GM23338 (cell line): ENCODE measurements at regions not wholly inside any gene's neighbourhood (a gene's known extent, or its start where the extent isn't known, plus 50 kb on each side); places are given as distances from the start of the nearest gene placed in this dataset.

Source experiments
- ATAC-seq: fragments of 200-7000 bp; cut with Tn5 transposase; 3 replicates; pipeline ENCODE4 v1.9.1; 2020
- DNase-seq: peaks from one replicate; pipeline ENCODE4 v3.0.0-alpha.2; 2015; ENCODE audit warnings: low spot score
- H2AFZ ChIP-seq: fragments of 200-600 bp; sonication (generic); 2 replicates; pipeline ENCODE4 v1.8.0; 2016; ENCODE audit warnings: antibody characterized with exemption, mild to moderate bottlenecking, moderate library complexity
- H3F3A ChIP-seq: fragments of 200-600 bp; sonication (generic); replicated peaks from 2 replicates; pipeline ENCODE4 v1.8.0; 2017; ENCODE audit warnings: antibody characterized with exemption, mixed run types, low read depth
- H3K27ac ChIP-seq: fragments of 200-600 bp; sonication (generic); 2 replicates; pipeline ENCODE4 v1.6.1; 2016; ENCODE audit warnings: low read depth
- H3K27me3 ChIP-seq: fragments of 200-600 bp; sonication (generic); 2 replicates; pipeline ENCODE4 v1.8.0; 2016; ENCODE audit warnings: mild to moderate bottlenecking, mixed run types, moderate library complexity; ENCODE audit not compliant: insufficient read depth
- H3K36me3 ChIP-seq: fragments of 200-600 bp; sonication (generic); 2 replicates; pipeline ENCODE4 v1.8.0; 2016; ENCODE audit warnings: mild to moderate bottlenecking; ENCODE audit not compliant: insufficient read depth
- H3K4me1 ChIP-seq: fragments of 200-600 bp; sonication (generic); 2 replicates; pipeline ENCODE4 v1.8.0; 2016; ENCODE audit warnings: mild to moderate bottlenecking, moderate library complexity; ENCODE audit not compliant: insufficient read depth
- H3K4me2 ChIP-seq: fragments of 200-600 bp; sonication (generic); 2 replicates; pipeline ENCODE4 v1.7.1; 2017; ENCODE audit warnings: mixed run types
- H3K4me3 ChIP-seq: fragments of 200-600 bp; sonication (generic); 2 replicates; pipeline ENCODE4 v1.6.1; 2016; ENCODE audit warnings: mixed run types
- H3K79me2 ChIP-seq: fragments of 200-600 bp; sonication (generic); replicated peaks from 2 replicates; pipeline ENCODE4 v1.8.0; 2017; ENCODE audit warnings: mild to moderate bottlenecking; ENCODE audit not compliant: insufficient read depth
- H3K9me2 ChIP-seq: fragments of 200-600 bp; sonication (generic); 2 replicates; pipeline ENCODE4 v1.8.0; 2017; ENCODE audit not compliant: insufficient read depth
- H4K20me1 ChIP-seq: fragments of 200-600 bp; sonication (generic); replicated peaks from 2 replicates; pipeline ENCODE4 v1.8.0; 2017; ENCODE audit warnings: mild to moderate bottlenecking; ENCODE audit not compliant: insufficient read depth
- H3K27ac Mint-ChIP-seq: 2 replicates; pipeline ENCODE4 v1.8.0; 2020; ENCODE audit warnings: inconsistent platforms, mild to moderate bottlenecking, moderate library complexity, mixed read lengths
- H3K27me3 Mint-ChIP-seq: 3 replicates; pipeline ENCODE4 v1.8.0; 2022; ENCODE audit warnings: low read depth, mild to moderate bottlenecking, moderate library complexity, mixed read lengths, inconsistent platforms; ENCODE audit not compliant: insufficient read depth, poor library complexity
- H3K36me3 Mint-ChIP-seq: 3 replicates; pipeline ENCODE4 v1.8.0; 2021; ENCODE audit warnings: low read depth, mild to moderate bottlenecking, inconsistent platforms, moderate library complexity, mixed read lengths
- H3K4me1 Mint-ChIP-seq: 3 replicates; pipeline ENCODE4 v1.8.0; 2020; ENCODE audit warnings: mild to moderate bottlenecking, inconsistent platforms, mixed read lengths
- H3K4me3 Mint-ChIP-seq: 3 replicates; pipeline ENCODE4 v1.8.0; 2021; ENCODE audit warnings: moderate library complexity, mild to moderate bottlenecking, inconsistent platforms, mixed read lengths
- H3K9me3 Mint-ChIP-seq: 3 replicates; pipeline ENCODE4 v1.8.0; 2020; ENCODE audit warnings: moderate library complexity, mild to moderate bottlenecking, inconsistent platforms, mixed read lengths
- CREB1 ChIP-seq: fragments of 250-450 bp; sonication (Bioruptor Pico); IDR thresholded peaks from 2 replicates; pipeline ENCODE4 v1.5.0; 2020; ENCODE audit warnings: low read depth, mild to moderate bottlenecking, moderate library complexity
- EZH2 ChIP-seq: fragments of 200-600 bp; sonication (generic); IDR thresholded peaks from one replicate; pipeline ENCODE4 v1.8.0; 2017; ENCODE audit warnings: antibody characterized with exemption, mild to moderate bottlenecking, low read depth; ENCODE audit not compliant: unreplicated experiment
- EZH2phosphoT487 ChIP-seq: fragments of 200-600 bp; sonication (generic); IDR thresholded peaks from one replicate; pipeline ENCODE4 v1.8.1; 2018; ENCODE audit warnings: antibody characterized with exemption; ENCODE audit not compliant: unreplicated experiment
- NANOG ChIP-seq: IDR thresholded peaks from 2 replicates; pipeline ENCODE4 v1.6.1; 2016; ENCODE audit warnings: antibody characterized with exemption, borderline replicate concordance
- STAT1 ChIP-seq: IDR thresholded peaks from one replicate; pipeline ENCODE4 v1.6.1; 2016; ENCODE audit warnings: antibody characterized with exemption; ENCODE audit not compliant: unreplicated experiment
- ZNF114 ChIP-seq: fragments of 250-450 bp; sonication (Bioruptor Pico); IDR thresholded peaks from 2 replicates; pipeline ENCODE4 v1.5.0; 2020; ENCODE audit warnings: mild to moderate bottlenecking, moderate library complexity
- TF ChIP-seq, protein P1 (sequence below): fragments of 250-450 bp; sonication (Bioruptor Pico); IDR thresholded peaks from 2 replicates; pipeline ENCODE4 v1.5.0; 2020; ENCODE audit warnings: mild to moderate bottlenecking, moderate library complexity
- TF ChIP-seq, protein P2 (sequence below), 2 experiments: fragments of 200-600 bp in 1 of 2; sonication (generic) in 1 of 2; conservative IDR thresholded peaks; 2 replicates each; pipeline versions ENCODE4 v1.5.1 to v1.6.1; 2016 to 2017; ENCODE audit warnings: antibody characterized with exemption in 2 of 2, low read depth in 2 of 2, mild to moderate bottlenecking in 2 of 2, moderate library complexity in 1 of 2
- TF ChIP-seq, protein P3 (sequence below): IDR thresholded peaks from one replicate; pipeline ENCODE4 v1.6.1; 2018; ENCODE audit warnings: antibody characterized with exemption; ENCODE audit not compliant: unreplicated experiment

DNA sequence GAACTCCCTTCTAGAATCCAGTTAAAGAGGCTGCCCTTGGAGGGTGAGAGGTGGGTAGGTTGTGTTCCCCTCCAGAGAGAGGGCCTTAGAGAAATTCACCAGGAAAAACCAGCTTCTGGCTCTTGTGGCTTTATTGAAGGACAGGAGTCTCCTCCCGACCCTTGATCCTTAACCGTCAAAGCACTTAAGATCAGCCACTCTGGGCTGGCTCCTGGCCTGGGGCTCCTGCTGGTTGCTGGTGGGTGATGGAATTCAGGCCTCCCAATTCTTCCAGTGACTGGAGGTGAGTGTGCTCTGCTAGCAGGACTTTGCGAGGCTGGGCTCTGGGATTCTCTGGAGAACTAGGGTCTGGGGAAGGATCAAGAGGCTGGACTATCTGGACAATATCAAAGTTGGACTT lies 75.6 kb upstream of the LGSN start (continued):
- TF ChIP-seq, protein P1, sequence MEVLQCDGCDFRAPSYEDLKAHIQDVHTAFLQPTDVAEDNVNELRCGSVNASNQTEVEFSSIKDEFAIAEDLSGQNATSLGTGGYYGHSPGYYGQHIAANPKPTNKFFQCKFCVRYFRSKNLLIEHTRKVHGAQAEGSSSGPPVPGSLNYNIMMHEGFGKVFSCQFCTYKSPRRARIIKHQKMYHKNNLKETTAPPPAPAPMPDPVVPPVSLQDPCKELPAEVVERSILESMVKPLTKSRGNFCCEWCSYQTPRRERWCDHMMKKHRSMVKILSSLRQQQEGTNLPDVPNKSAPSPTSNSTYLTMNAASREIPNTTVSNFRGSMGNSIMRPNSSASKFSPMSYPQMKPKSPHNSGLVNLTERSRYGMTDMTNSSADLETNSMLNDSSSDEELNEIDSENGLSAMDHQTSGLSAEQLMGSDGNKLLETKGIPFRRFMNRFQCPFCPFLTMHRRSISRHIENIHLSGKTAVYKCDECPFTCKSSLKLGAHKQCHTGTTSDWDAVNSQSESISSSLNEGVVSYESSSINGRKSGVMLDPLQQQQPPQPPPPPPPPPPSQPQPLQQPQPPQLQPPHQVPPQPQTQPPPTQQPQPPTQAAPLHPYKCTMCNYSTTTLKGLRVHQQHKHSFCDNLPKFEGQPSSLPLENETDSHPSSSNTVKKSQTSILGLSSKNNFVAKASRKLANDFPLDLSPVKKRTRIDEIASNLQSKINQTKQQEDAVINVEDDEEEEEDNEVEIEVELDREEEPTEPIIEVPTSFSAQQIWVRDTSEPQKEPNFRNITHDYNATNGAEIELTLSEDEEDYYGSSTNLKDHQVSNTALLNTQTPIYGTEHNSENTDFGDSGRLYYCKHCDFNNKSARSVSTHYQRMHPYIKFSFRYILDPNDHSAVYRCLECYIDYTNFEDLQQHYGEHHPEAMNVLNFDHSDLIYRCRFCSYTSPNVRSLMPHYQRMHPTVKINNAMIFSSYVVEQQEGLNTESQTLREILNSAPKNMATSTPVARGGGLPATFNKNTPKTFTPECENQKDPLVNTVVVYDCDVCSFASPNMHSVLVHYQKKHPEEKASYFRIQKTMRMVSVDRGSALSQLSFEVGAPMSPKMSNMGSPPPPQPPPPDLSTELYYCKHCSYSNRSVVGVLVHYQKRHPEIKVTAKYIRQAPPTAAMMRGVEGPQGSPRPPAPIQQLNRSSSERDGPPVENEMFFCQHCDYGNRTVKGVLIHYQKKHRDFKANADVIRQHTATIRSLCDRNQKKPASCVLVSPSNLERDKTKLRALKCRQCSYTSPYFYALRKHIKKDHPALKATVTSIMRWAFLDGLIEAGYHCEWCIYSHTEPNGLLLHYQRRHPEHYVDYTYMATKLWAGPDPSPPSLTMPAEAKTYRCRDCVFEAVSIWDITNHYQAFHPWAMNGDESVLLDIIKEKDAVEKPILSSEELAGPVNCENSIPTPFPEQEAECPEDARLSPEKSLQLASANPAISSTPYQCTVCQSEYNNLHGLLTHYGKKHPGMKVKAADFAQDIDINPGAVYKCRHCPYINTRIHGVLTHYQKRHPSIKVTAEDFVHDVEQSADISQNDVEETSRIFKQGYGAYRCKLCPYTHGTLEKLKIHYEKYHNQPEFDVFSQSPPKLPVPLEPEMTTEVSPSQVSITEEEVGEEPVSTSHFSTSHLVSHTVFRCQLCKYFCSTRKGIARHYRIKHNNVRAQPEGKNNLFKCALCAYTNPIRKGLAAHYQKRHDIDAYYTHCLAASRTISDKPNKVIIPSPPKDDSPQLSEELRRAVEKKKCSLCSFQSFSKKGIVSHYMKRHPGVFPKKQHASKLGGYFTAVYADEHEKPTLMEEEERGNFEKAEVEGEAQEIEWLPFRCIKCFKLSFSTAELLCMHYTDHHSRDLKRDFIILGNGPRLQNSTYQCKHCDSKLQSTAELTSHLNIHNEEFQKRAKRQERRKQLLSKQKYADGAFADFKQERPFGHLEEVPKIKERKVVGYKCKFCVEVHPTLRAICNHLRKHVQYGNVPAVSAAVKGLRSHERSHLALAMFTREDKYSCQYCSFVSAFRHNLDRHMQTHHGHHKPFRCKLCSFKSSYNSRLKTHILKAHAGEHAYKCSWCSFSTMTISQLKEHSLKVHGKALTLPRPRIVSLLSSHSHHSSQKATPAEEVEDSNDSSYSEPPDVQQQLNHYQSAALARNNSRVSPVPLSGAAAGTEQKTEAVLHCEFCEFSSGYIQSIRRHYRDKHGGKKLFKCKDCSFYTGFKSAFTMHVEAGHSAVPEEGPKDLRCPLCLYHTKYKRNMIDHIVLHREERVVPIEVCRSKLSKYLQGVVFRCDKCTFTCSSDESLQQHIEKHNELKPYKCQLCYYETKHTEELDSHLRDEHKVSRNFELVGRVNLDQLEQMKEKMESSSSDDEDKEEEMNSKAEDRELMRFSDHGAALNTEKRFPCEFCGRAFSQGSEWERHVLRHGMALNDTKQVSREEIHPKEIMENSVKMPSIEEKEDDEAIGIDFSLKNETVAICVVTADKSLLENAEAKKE (CRISPR knock-in tag): no peak
- TF ChIP-seq, protein P2, sequence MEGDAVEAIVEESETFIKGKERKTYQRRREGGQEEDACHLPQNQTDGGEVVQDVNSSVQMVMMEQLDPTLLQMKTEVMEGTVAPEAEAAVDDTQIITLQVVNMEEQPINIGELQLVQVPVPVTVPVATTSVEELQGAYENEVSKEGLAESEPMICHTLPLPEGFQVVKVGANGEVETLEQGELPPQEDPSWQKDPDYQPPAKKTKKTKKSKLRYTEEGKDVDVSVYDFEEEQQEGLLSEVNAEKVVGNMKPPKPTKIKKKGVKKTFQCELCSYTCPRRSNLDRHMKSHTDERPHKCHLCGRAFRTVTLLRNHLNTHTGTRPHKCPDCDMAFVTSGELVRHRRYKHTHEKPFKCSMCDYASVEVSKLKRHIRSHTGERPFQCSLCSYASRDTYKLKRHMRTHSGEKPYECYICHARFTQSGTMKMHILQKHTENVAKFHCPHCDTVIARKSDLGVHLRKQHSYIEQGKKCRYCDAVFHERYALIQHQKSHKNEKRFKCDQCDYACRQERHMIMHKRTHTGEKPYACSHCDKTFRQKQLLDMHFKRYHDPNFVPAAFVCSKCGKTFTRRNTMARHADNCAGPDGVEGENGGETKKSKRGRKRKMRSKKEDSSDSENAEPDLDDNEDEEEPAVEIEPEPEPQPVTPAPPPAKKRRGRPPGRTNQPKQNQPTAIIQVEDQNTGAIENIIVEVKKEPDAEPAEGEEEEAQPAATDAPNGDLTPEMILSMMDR (conservative IDR thresholded peaks at IDR 0.05; ENCODE audit: low read depth in 2 of 2): no peak

DNA sequence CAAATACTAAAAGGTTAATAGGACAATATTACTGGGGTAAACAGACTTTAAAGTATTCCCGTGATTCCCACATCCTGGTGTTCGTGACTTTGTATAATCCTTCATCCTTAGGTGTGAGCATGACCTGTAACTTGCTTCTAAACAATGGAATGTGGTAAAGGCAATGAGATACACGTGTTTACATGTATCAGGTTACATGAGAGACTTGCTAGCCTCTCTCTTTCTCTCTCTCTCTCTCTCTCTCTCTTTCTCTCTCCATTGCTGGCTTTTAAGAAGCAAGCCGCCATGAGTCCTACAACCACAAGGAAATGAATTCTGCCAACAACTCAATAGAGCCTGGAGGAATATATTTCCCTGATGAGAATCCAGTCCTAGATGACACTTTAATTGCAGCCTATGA lies 83.9 kb upstream of the LGSN start:
- DNase-seq (peak; percentile 10), ATAC-seq (no peak)
- Mint-ChIP-seq H3K4me1 (no peaks in the 10 kb centered on the region; the same call in 2 of the 3 replicates), H3K27me3 (no peaks in the 10 kb centered on the region), H3K27ac (no peak overlapping the region), H3K36me3 (no peaks in the 10 kb centered on the region), H3K4me3 (no peak overlapping the region), H3K9me3 (peaks cover 10% of the 10 kb centered on the region; the same call in 2 of the 3 replicates)
- H3K79me2 ChIP-seq: no peaks in the 10 kb centered on the region
- no peaks in the 10 kb centered on the region for H4K20me1 ChIP-seq
- no peaks in the 10 kb centered on the region for H3F3A ChIP-seq
- no peak overlapping the region for H3K4me3 ChIP-seq
- no peak overlapping the region for H3K4me2 ChIP-seq
- no peak overlapping the region for H3K27ac ChIP-seq
- no peaks in the 10 kb centered on the region for H3K27me3 ChIP-seq
- H3K36me3 ChIP-seq: no peaks in the 10 kb centered on the region
- no peaks in the 10 kb centered on the region for H3K9me2 ChIP-seq
- H2AFZ ChIP-seq: no peak overlapping the region
- no peaks in the 10 kb centered on the region for H3K4me1 ChIP-seq
- TF ChIP-seq EZH2phosphoT487 (no peak), STAT1 (no peak), NANOG (no peak), CREB1 (CRISPR knock-in tag) (no peak), ZNF114 (CRISPR knock-in tag) (no peak), EZH2 (no peak)
- TF ChIP-seq, protein P3, sequence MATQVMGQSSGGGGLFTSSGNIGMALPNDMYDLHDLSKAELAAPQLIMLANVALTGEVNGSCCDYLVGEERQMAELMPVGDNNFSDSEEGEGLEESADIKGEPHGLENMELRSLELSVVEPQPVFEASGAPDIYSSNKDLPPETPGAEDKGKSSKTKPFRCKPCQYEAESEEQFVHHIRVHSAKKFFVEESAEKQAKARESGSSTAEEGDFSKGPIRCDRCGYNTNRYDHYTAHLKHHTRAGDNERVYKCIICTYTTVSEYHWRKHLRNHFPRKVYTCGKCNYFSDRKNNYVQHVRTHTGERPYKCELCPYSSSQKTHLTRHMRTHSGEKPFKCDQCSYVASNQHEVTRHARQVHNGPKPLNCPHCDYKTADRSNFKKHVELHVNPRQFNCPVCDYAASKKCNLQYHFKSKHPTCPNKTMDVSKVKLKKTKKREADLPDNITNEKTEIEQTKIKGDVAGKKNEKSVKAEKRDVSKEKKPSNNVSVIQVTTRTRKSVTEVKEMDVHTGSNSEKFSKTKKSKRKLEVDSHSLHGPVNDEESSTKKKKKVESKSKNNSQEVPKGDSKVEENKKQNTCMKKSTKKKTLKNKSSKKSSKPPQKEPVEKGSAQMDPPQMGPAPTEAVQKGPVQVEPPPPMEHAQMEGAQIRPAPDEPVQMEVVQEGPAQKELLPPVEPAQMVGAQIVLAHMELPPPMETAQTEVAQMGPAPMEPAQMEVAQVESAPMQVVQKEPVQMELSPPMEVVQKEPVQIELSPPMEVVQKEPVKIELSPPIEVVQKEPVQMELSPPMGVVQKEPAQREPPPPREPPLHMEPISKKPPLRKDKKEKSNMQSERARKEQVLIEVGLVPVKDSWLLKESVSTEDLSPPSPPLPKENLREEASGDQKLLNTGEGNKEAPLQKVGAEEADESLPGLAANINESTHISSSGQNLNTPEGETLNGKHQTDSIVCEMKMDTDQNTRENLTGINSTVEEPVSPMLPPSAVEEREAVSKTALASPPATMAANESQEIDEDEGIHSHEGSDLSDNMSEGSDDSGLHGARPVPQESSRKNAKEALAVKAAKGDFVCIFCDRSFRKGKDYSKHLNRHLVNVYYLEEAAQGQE: no peak
- TF ChIP-seq, protein P2 (conservative IDR thresholded peaks at IDR 0.05; ENCODE audit: low read depth in 2 of 2): no peak
